B cell (primary cell): ENCODE measurements at regions not wholly inside any gene's neighbourhood (a gene's known extent, or its start where the extent isn't known, plus 50 kb on each side); places are given as distances from the start of the nearest gene placed in this dataset.

Experiments used
- ATAC-seq: fragments of 200-7000 bp; cut with Tn5 transposase; one replicate; pipeline ENCODE4 v1.10.0; 2021; ENCODE audit warnings: low read depth, mild to moderate bottlenecking, moderate number of reproducible peaks, moderate library complexity
- CTCF ChIA-PET: fragments of 350-600 bp; sonication (Branson Sonifier 250); formaldehyde crosslinking; loops from one replicate; lab custom pipeline; 2021; ENCODE audit warnings: antibody characterized with exemption, inconsistent platforms; lab: Charles Lee
- POLR2A ChIA-PET: fragments of 350-600 bp; sonication (Branson Sonifier 250); formaldehyde crosslinking; loops from one replicate; lab custom pipeline; 2021; ENCODE audit warnings: antibody characterized with exemption; lab: Charles Lee
- DNase-seq: peaks from one replicate; pipeline ENCODE4 v3.0.0; 2013
- H2AFZ ChIP-seq: 2 replicates; pipeline ENCODE4 v1.6.1; 2012; ENCODE audit warnings: mild to moderate bottlenecking, low read depth, low read length; ENCODE audit not compliant: insufficient read depth, poor library complexity, severe bottlenecking
- H3K27ac ChIP-seq, 2 donors: 1 replicate in 1 of 2; 2 replicates in 1 of 2; pipeline ENCODE4 v1.5.1; 2012 to 2013; ENCODE audit warnings: low read length in 2 of 2, mild to moderate bottlenecking in 2 of 2, moderate library complexity in 1 of 2
- H3K27me3 ChIP-seq, 4 experiments: fragments of 200-600 bp in 1 of 4; sonication (generic) in 1 of 4; replicated peaks in 1 of 4; 1 replicate in 2 of 4; 2 replicates in 2 of 4; pipeline versions ENCODE4 v1.6.1 to v1.7.0; 2013 to 2016; ENCODE audit warnings: low read length in 3 of 4, mild to moderate bottlenecking in 2 of 4, mixed read lengths in 1 of 4, moderate library complexity in 1 of 4; ENCODE audit not compliant: insufficient read depth in 4 of 4, control insufficient read depth in 3 of 4; ENCODE audit errors: control extremely low read depth in 1 of 4
- H3K36me3 ChIP-seq, 2 experiments: replicated peaks in 1 of 2; 1 replicate in 1 of 2; 2 replicates in 1 of 2; pipeline versions ENCODE4 v1.6.1 to v1.7.1; 2013; ENCODE audit warnings: low read length in 1 of 2; ENCODE audit not compliant: insufficient read depth in 2 of 2, control insufficient read depth in 1 of 2; ENCODE audit errors: control extremely low read depth in 1 of 2, extremely low read depth in 1 of 2
- H3K4me1 ChIP-seq, 2 donors: fragments of 200-600 bp in 1 of 2; sonication (generic) in 1 of 2; 1 replicate in 1 of 2; 2 replicates in 1 of 2; pipeline versions ENCODE4 v1.5.1 to v1.6.1; 2013 to 2017; ENCODE audit warnings: low read length in 2 of 2; ENCODE audit not compliant: control insufficient read depth in 2 of 2, insufficient read depth in 2 of 2
- H3K4me2 ChIP-seq: replicated peaks from 2 replicates; pipeline ENCODE3; 2012; ENCODE audit warnings: mild to moderate bottlenecking, low read depth, low read length; ENCODE audit not compliant: poor library complexity, severe bottlenecking
- H3K4me3 ChIP-seq, 5 experiments: fragments of 200-600 bp in 1 of 5; sonication (generic) in 1 of 5; 1 replicate in 3 of 5; 2 replicates in 2 of 5; pipeline versions ENCODE4 v1.5.1 to v1.7.0; 2011 to 2016; ENCODE audit warnings: low read length in 4 of 5, mild to moderate bottlenecking in 4 of 5, low read depth in 2 of 5, control low read depth in 1 of 5, moderate library complexity in 1 of 5; ENCODE audit not compliant: insufficient read depth in 1 of 5; ENCODE audit errors: control extremely low read depth in 1 of 5, extremely low read depth in 1 of 5
- H3K79me2 ChIP-seq: fragments of 200-600 bp; sonication (generic); one replicate; pipeline ENCODE4 v1.6.0; 2016; ENCODE audit warnings: low read length; ENCODE audit not compliant: control insufficient read depth, insufficient read depth
- H3K9ac ChIP-seq: fragments of 200-600 bp; sonication (generic); 2 replicates; pipeline ENCODE4 v1.6.1; 2017; ENCODE audit warnings: mild to moderate bottlenecking, low read length, moderate library complexity
- H3K9me3 ChIP-seq, 3 donors: one replicate each; pipeline versions ENCODE4 v1.6.1 to v1.7.1; 2013; ENCODE audit warnings: low read length in 2 of 3; ENCODE audit not compliant: control insufficient read depth in 2 of 3, insufficient read depth in 1 of 3; ENCODE audit errors: control extremely low read depth in 1 of 3
- H4K20me1 ChIP-seq: 2 replicates; pipeline ENCODE4 v1.6.0; 2012; ENCODE audit warnings: mild to moderate bottlenecking, low read length; ENCODE audit not compliant: insufficient read depth, control insufficient read depth, poor library complexity, severe bottlenecking
- H3K27ac Mint-ChIP-seq: one replicate; pipeline ENCODE4 v1.8.0; 2021; ENCODE audit warnings: mixed read lengths
- H3K27me3 Mint-ChIP-seq: one replicate; pipeline ENCODE4 v1.8.0; 2021; ENCODE audit warnings: mixed read lengths
- H3K4me1 Mint-ChIP-seq: one replicate; pipeline ENCODE4 v1.8.0; 2021; ENCODE audit warnings: mixed read lengths
- H3K4me3 Mint-ChIP-seq: one replicate; pipeline ENCODE4 v1.8.0; 2021; ENCODE audit warnings: mixed read lengths
- H3K9me3 Mint-ChIP-seq: one replicate; pipeline ENCODE4 v1.8.0; 2022; ENCODE audit warnings: mixed read lengths; ENCODE audit not compliant: insufficient read depth
- EZH2 ChIP-seq: IDR thresholded peaks from 2 replicates; pipeline ENCODE4 v1.6.1; 2012; ENCODE audit warnings: borderline replicate concordance, low read depth, mild to moderate bottlenecking, moderate library complexity, low read length; ENCODE audit not compliant: insufficient read depth, poor library complexity, severe bottlenecking
- WGBS: methylation state at CpG from one replicate; pipeline ENCODE4 v1.1.5; 2013; ENCODE audit warnings: missing lambda C conversion rate; ENCODE audit not compliant: insufficient coverage; 5-methylcytosine and 5-hydroxymethylcytosine counted together
- intact Hi-C: fragments of 100-400 bp; cut with micrococcal nuclease; formaldehyde crosslinking; loops from one replicate; pipeline ENCODE4 v1.10.0; 2022
- TF ChIP-seq, protein P1 (sequence below): fragments of 200-600 bp; IDR thresholded peaks from one replicate; pipeline ENCODE4 v1.8.0; 2022; ENCODE audit warnings: antibody characterized with exemption, mild to moderate bottlenecking

DNA sequence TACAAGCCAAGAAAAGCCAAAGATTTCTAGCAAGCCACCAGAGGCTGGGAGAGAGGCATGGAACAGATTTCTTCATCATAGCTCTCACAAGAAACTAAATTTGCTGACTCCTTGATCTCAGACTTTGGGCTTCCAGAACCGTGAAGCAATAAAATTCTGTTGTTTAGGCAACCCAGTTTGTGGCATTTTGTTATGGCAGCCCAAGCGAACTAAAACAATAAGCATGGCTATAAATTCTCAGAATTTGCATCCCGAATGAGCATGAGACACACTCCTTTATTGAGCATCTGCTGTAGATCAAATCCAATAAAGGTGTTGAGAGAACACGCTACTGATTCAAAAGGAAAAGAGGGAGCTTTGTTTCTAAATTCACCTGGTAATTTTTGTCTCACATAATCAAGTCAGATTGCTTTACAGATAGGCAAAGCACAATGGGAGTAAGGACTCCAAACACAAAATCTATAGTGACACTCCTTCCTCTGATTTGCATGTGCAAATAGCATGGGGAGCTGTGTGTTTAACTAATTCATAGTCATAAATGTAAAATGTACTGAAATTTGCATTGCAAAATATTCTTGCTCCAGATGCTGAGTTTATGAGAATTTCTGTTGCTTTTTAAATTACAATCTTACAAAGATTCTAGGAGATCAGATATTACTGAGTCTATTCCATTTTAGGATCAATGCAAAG lies 308.7 kb downstream of the MED10 start:
- TF ChIP-seq, protein P1, sequence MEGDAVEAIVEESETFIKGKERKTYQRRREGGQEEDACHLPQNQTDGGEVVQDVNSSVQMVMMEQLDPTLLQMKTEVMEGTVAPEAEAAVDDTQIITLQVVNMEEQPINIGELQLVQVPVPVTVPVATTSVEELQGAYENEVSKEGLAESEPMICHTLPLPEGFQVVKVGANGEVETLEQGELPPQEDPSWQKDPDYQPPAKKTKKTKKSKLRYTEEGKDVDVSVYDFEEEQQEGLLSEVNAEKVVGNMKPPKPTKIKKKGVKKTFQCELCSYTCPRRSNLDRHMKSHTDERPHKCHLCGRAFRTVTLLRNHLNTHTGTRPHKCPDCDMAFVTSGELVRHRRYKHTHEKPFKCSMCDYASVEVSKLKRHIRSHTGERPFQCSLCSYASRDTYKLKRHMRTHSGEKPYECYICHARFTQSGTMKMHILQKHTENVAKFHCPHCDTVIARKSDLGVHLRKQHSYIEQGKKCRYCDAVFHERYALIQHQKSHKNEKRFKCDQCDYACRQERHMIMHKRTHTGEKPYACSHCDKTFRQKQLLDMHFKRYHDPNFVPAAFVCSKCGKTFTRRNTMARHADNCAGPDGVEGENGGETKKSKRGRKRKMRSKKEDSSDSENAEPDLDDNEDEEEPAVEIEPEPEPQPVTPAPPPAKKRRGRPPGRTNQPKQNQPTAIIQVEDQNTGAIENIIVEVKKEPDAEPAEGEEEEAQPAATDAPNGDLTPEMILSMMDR: no peak
- no peak for TF ChIP-seq EZH2
- Histone ChIP-seq H3K36me3 (no peaks in the 10 kb centered on the region), H3K4me1 (no peaks in the 10 kb centered on the region), H3K4me3 (no peak overlapping the region), H3K9ac (no peak overlapping the region), H3K27ac (no peak overlapping the region), H4K20me1 (no peaks in the 10 kb centered on the region), H3K79me2 (no peaks in the 10 kb centered on the region), H3K27me3 (no peaks in the 10 kb centered on the region), H2AFZ (no peak overlapping the region), H3K4me2 (no peak overlapping the region), H3K9me3 (no peaks in the 10 kb centered on the region)
- Mint-ChIP-seq H3K27me3 (peaks cover 10% of the 10 kb centered on the region), H3K27ac (no peak overlapping the region), H3K4me1 (no peaks in the 10 kb centered on the region), H3K9me3 (peaks cover 5% of the 10 kb centered on the region), H3K4me3 (no peak overlapping the region)
- ChIA-PET CTCF (no interaction called here), POLR2A (no interaction called here)
- DNase-seq (no peak), ATAC-seq (no peak)
- intact Hi-C loops: no loop called here
- WGBS: 29% methylated on average over 1 of the region's 4 CpGs

DNA sequence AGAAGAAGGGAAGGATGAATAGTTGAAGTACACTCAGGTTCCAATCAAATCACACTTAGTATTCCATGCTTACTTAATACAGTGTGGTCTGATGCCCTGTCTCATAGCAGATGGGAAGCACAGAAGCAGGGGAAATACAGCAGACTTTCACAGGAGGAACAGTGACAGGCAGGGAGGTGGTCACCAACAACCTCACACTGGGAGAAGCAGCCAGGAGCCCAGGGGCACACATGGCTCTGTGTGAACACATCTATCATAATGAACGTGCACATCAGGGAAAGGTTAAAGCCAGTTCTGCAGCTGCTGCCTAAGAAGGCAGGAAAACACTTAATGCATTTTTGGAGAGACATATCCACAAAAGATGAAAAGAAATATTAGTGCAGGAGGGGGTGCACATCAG lies 312.3 kb downstream of the MED10 start:
- Histone ChIP-seq H3K4me3 (no peak overlapping the region), H3K36me3 (no peaks in the 10 kb centered on the region), H3K9me3 (peaks cover 0 to under 1% (median 0%) of the 10 kb centered on the region in 3 donors), H2AFZ (no peak overlapping the region), H3K27ac (no peak overlapping the region), H3K27me3 (no peaks in the 10 kb centered on the region), H4K20me1 (no peaks in the 10 kb centered on the region), H3K4me2 (no peak overlapping the region), H3K9ac (no peak overlapping the region), H3K79me2 (no peaks in the 10 kb centered on the region), H3K4me1 (no peaks in the 10 kb centered on the region)
- ChIA-PET CTCF (no interaction called here), POLR2A (no interaction called here)
- intact Hi-C loops: no loop called here
- no peak overlapping the region for H3K4me3 Mint-ChIP-seq
- H3K4me1 Mint-ChIP-seq: no peaks in the 10 kb centered on the region
- no CpG with 5 or more reads among the region's 1 CpG for WGBS
- ATAC-seq: no peak
- no peaks in the 10 kb centered on the region for H3K9me3 Mint-ChIP-seq
- no peak for DNase-seq
- H3K27ac Mint-ChIP-seq: no peak overlapping the region
- TF ChIP-seq, protein P1: no peak
- TF ChIP-seq EZH2: no peak
- H3K27me3 Mint-ChIP-seq: peaks cover 3% of the 10 kb centered on the region
